ENCODE measurements at regions not wholly inside any gene's neighbourhood (a gene's known extent, or its start where the extent isn't known, plus 50 kb on each side); places are given as distances from the start of the nearest gene placed in this dataset.

DNA sequence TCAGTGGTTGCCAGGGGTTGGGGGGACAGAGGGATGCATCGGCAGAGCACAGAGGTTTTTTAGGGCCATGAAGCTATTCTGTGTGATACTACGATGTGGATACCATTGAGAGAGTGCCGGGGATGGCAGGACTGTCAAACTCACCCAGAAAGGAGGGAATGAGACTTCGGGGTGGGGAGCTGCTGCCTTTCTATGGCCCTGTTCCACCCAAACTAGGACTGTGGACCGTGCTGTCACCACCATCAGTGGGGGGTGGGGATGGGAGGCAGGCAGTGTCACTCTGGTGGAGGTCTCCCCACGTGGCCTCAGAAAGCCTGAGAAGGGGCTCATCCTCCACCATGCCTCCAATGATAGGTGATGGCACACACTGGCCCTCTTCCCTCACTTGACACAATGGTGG is 146.2 kb downstream of the PTPN20 start:
- H3K4me1 Mint-ChIP-seq: no peaks in the 10 kb centered on the region
- TF ChIP-seq EZH2 (IDR thresholded peaks at IDR 0.05; ENCODE audit: borderline replicate concordance, insufficient read depth, low read depth, low read length, poor library complexity, severe bottlenecking): no peak
- no peaks in the 10 kb centered on the region for H3K36me3 ChIP-seq (replicated peaks in 1 of 2; ENCODE audit: control extremely low read depth in 1 of 2, control insufficient read depth in 1 of 2, extremely low read depth in 1 of 2, insufficient read depth in 2 of 2, low read length in 1 of 2)
- H2AFZ ChIP-seq (ENCODE audit: insufficient read depth, low read depth, low read length, poor library complexity, severe bottlenecking): no peak overlapping the region
- CTCF ChIA-PET: interaction anchor here (0.9 kb wide), 1 partner anchor 10 kb away, joined by 3 read pairs; no protein-coding TSS in a partner anchor
- no peaks in the 10 kb centered on the region for H3K79me2 ChIP-seq (ENCODE audit: control insufficient read depth, insufficient read depth, low read length)
- no peak overlapping the region for H3K4me3 ChIP-seq (ENCODE audit: control extremely low read depth in 1 of 5, extremely low read depth in 1 of 5, insufficient read depth in 1 of 5, low read depth in 2 of 5, low read length in 4 of 5)
- no peak for DNase-seq
- no peak overlapping the region for H3K9ac ChIP-seq (ENCODE audit: low read length)
- no peaks in the 10 kb centered on the region for H3K9me3 Mint-ChIP-seq (ENCODE audit: insufficient read depth)
- H3K27ac ChIP-seq (ENCODE audit: low read length in 2 of 2): no peak overlapping the region
- H3K27ac Mint-ChIP-seq: no peak overlapping the region
- POLR2A ChIA-PET: no interaction called here
- H3K27me3 Mint-ChIP-seq: peaks cover 6% of the 10 kb centered on the region
- H3K4me2 ChIP-seq (replicated peaks; ENCODE audit: low read depth, low read length, poor library complexity, severe bottlenecking): no peak overlapping the region
- no peak for ATAC-seq (ENCODE audit: low read depth)
- peaks cover 0 to 4% (median 0%) of the 10 kb centered on the region in 4 experiments for H3K27me3 ChIP-seq (replicated peaks in 1 of 4; ENCODE audit: control extremely low read depth in 1 of 4, control insufficient read depth in 3 of 4, insufficient read depth in 4 of 4, low read length in 3 of 4)
- intact Hi-C loops (cut with micrococcal nuclease): no loop called here
- H3K4me1 ChIP-seq (ENCODE audit: control insufficient read depth in 2 of 2, insufficient read depth in 2 of 2, low read length in 2 of 2): no peaks in the 10 kb centered on the region
- H3K4me3 Mint-ChIP-seq: no peak overlapping the region
- H3K9me3 ChIP-seq (ENCODE audit: control extremely low read depth in 1 of 3, control insufficient read depth in 2 of 3, insufficient read depth in 1 of 3, low read length in 2 of 3): no peaks in the 10 kb centered on the region
- no peaks in the 10 kb centered on the region for H4K20me1 ChIP-seq (ENCODE audit: control insufficient read depth, insufficient read depth, low read length, poor library complexity, severe bottlenecking)
- WGBS (ENCODE audit: insufficient coverage): 91% methylated on average over 4 of the region's 6 CpGs

DNA sequence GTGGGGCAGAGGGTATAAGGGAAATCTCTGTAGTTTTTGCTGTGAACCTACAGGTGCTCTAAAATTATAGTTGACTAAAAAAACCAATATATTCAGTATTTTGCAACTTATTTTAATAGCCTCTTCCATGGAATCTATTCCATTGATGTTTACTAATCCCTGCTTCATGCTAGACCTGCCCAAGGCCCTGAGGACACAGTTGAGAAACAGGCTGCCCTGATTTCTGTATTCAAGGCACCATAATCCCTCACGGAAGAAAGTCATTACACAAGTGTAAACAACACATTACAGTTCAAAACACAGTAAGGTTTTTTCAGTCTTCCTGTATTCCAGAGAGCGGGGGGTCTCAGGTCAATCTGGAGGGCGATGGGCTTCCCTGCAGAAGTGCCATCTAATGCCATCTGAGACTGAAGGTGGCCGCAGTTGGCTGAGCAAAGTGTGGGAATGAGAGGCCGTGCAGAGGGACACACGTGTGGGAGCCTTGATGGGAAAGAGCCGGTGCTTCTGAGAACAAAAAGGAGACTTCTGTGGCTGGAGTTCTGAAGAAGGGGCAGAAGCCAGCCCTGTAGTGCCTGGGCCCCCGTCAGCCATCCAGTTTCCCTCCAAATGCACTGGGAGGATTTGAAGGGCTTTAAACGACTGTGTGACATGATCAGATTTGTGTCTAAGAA is 146.9 kb downstream of the PTPN20 start:
- no peak overlapping the region for H3K9ac ChIP-seq (ENCODE audit: low read length)
- no peak for TF ChIP-seq EZH2 (IDR thresholded peaks at IDR 0.05; ENCODE audit: borderline replicate concordance, insufficient read depth, low read depth, low read length, poor library complexity, severe bottlenecking)
- TF ChIP-seq, protein P1, sequence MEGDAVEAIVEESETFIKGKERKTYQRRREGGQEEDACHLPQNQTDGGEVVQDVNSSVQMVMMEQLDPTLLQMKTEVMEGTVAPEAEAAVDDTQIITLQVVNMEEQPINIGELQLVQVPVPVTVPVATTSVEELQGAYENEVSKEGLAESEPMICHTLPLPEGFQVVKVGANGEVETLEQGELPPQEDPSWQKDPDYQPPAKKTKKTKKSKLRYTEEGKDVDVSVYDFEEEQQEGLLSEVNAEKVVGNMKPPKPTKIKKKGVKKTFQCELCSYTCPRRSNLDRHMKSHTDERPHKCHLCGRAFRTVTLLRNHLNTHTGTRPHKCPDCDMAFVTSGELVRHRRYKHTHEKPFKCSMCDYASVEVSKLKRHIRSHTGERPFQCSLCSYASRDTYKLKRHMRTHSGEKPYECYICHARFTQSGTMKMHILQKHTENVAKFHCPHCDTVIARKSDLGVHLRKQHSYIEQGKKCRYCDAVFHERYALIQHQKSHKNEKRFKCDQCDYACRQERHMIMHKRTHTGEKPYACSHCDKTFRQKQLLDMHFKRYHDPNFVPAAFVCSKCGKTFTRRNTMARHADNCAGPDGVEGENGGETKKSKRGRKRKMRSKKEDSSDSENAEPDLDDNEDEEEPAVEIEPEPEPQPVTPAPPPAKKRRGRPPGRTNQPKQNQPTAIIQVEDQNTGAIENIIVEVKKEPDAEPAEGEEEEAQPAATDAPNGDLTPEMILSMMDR (IDR thresholded peaks at IDR 0.05): no peak
- WGBS (ENCODE audit: insufficient coverage): 93% methylated on average over 9 of the region's 9 CpGs
- Mint-ChIP-seq H3K9me3 (ENCODE audit: insufficient read depth) (no peaks in the 10 kb centered on the region), H3K27ac (no peak overlapping the region), H3K4me3 (no peak overlapping the region), H3K27me3 (peaks cover 6% of the 10 kb centered on the region), H3K4me1 (no peaks in the 10 kb centered on the region)
- CTCF ChIA-PET: interaction anchor here (0.9 kb wide), 1 partner anchor 11 kb away, joined by 3 read pairs; no protein-coding TSS in a partner anchor
- no peak overlapping the region for H3K27ac ChIP-seq (ENCODE audit: low read length in 2 of 2)
- no peaks in the 10 kb centered on the region for H3K4me1 ChIP-seq (ENCODE audit: control insufficient read depth in 2 of 2, insufficient read depth in 2 of 2, low read length in 2 of 2)
- H3K36me3 ChIP-seq (replicated peaks in 1 of 2; ENCODE audit: control extremely low read depth in 1 of 2, control insufficient read depth in 1 of 2, extremely low read depth in 1 of 2, insufficient read depth in 2 of 2, low read length in 1 of 2): no peaks in the 10 kb centered on the region
- H3K4me2 ChIP-seq (replicated peaks; ENCODE audit: low read depth, low read length, poor library complexity, severe bottlenecking): no peak overlapping the region
- no peaks in the 10 kb centered on the region for H3K9me3 ChIP-seq (ENCODE audit: control extremely low read depth in 1 of 3, control insufficient read depth in 2 of 3, insufficient read depth in 1 of 3, low read length in 2 of 3)
- no peaks in the 10 kb centered on the region for H3K79me2 ChIP-seq (ENCODE audit: control insufficient read depth, insufficient read depth, low read length)
- peaks cover 0 to 4% (median 0%) of the 10 kb centered on the region in 4 experiments for H3K27me3 ChIP-seq (replicated peaks in 1 of 4; ENCODE audit: control extremely low read depth in 1 of 4, control insufficient read depth in 3 of 4, insufficient read depth in 4 of 4, low read length in 3 of 4)
- H4K20me1 ChIP-seq (ENCODE audit: control insufficient read depth, insufficient read depth, low read length, poor library complexity, severe bottlenecking): no peaks in the 10 kb centered on the region
- no peak for DNase-seq
- no peak overlapping the region for H3K4me3 ChIP-seq (ENCODE audit: control extremely low read depth in 1 of 5, extremely low read depth in 1 of 5, insufficient read depth in 1 of 5, low read depth in 2 of 5, low read length in 4 of 5)
- intact Hi-C loops (cut with micrococcal nuclease): no loop called here
- no peak overlapping the region for H2AFZ ChIP-seq (ENCODE audit: insufficient read depth, low read depth, low read length, poor library complexity, severe bottlenecking)
- POLR2A ChIA-PET: no interaction called here
- ATAC-seq (ENCODE audit: low read depth): no peak
